Fibroblast of villous mesenchyme (primary cell): ENCODE measurements at regions not wholly inside any gene's neighbourhood (a gene's known extent, or its start where the extent isn't known, plus 50 kb on each side); places are given as distances from the start of the nearest gene placed in this dataset.

Experiments
- DNase-seq: peaks from one replicate; pipeline ENCODE4 v3.0.0-alpha.2; 2010; ENCODE audit warnings: low read depth
- H3K4me3 ChIP-seq: 2 replicates; pipeline ENCODE4 v1.5.1; 2011; ENCODE audit warnings: low read depth, mild to moderate bottlenecking, low read length
- CTCF ChIP-seq: IDR thresholded peaks from 2 replicates; pipeline ENCODE4 v1.5.1; 2012; ENCODE audit warnings: low read depth, mild to moderate bottlenecking, low read length; ENCODE audit not compliant: insufficient read depth

GRCh38 chr13:22099585-22099984 is 428.7 kb downstream of the FGF9 start:
- no peak overlapping the region for H3K4me3 ChIP-seq
- no peak for DNase-seq
- TF ChIP-seq CTCF, result no peak

- DNase-seq, result no peak
- no peak overlapping the region for H3K4me3 ChIP-seq
- no peak for TF ChIP-seq CTCF
Observed at GRCh38 chr13:22102271-22102670, 431.4 kb downstream of the FGF9 start.

- no peak for DNase-seq
- no peak overlapping the region for H3K4me3 ChIP-seq
- TF ChIP-seq CTCF, result peak; percentile 12
Observed at GRCh38 chr13:22103046-22104027, 432.5 kb downstream of the FGF9 start.

GRCh38 chr13:22106058-22106457 is 435.2 kb downstream of the FGF9 start:
- TF ChIP-seq CTCF, result no peak
- DNase-seq, result no peak
- no peak overlapping the region for H3K4me3 ChIP-seq

- no peak for TF ChIP-seq CTCF
- H3K4me3 ChIP-seq, result no peak overlapping the region
Observed at GRCh38 chr13:22107549-22107948, 436.7 kb downstream of the FGF9 start.

GRCh38 chr13:22108283-22108942 is 437.5 kb downstream of the FGF9 start:
- H3K4me3 ChIP-seq, result no peak overlapping the region
- DNase-seq, result peak; percentile 8
- TF ChIP-seq CTCF, result no peak

More at GRCh38 chr13:22107549-22107948, 436.7 kb downstream of the FGF9 start:
- DNase-seq, result no peak
